MCF 10A (cell line): ENCODE measurements at regions not wholly inside any gene's neighbourhood (a gene's known extent, or its start where the extent isn't known, plus 50 kb on each side); places are given as distances from the start of the nearest gene placed in this dataset.

Source experiments
- BruUV-seq: library from RNA; stranded (reverse); fragments of 400-500 nt; replicated peaks from 2 replicates; lab custom pipeline; 2021; lab: Mats Ljungman, UMichigan
- CTCF ChIA-PET: fragments of 300-600 bp; sonication (Branson Sonifier 250); formaldehyde crosslinking; extraction: SDS; loops from one replicate; lab custom pipeline; 2021; ENCODE audit warnings: antibody characterized with exemption, inconsistent platforms; lab: Yijun Ruan, JAX
- POLR2A ChIA-PET: fragments of 300-600, 350-650 bp; sonication (Branson Sonifier 250); formaldehyde crosslinking; extraction: SDS; loops from one replicate; lab custom pipeline; 2020; ENCODE audit warnings: antibody characterized with exemption, inconsistent platforms; lab: Yijun Ruan, JAX
- DNase-seq: peaks from one replicate; pipeline ENCODE4 v3.0.0-alpha.2; 2018; ENCODE audit not compliant: unreplicated experiment
- H3K27ac Mint-ChIP-seq: one replicate; pipeline ENCODE4 v1.8.0; 2022; ENCODE audit warnings: mild to moderate bottlenecking, low read depth, mixed read lengths; ENCODE audit not compliant: unreplicated experiment
- H3K27me3 Mint-ChIP-seq: one replicate; pipeline ENCODE4 v1.8.0; 2022; ENCODE audit warnings: mixed read lengths; ENCODE audit not compliant: insufficient read depth, unreplicated experiment
- H3K36me3 Mint-ChIP-seq: one replicate; pipeline ENCODE4 v1.8.0; 2022; ENCODE audit warnings: mild to moderate bottlenecking, moderate library complexity, mixed read lengths; ENCODE audit not compliant: insufficient read depth, unreplicated experiment
- H3K4me1 Mint-ChIP-seq: one replicate; pipeline ENCODE4 v1.8.0; 2022; ENCODE audit warnings: mixed read lengths; ENCODE audit not compliant: insufficient read depth, unreplicated experiment
- H3K4me3 Mint-ChIP-seq: one replicate; pipeline ENCODE4 v1.8.0; 2022; ENCODE audit warnings: mild to moderate bottlenecking, moderate library complexity, mixed read lengths; ENCODE audit not compliant: unreplicated experiment
- H3K9me3 Mint-ChIP-seq: one replicate; pipeline ENCODE4 v1.8.0; 2022; ENCODE audit warnings: mixed read lengths; ENCODE audit not compliant: unreplicated experiment
- CTCF ChIP-seq: fragments of 200-600 bp; IDR thresholded peaks from one replicate; pipeline ENCODE4 v1.8.0; 2022; ENCODE audit warnings: antibody characterized with exemption, mild to moderate bottlenecking; ENCODE audit not compliant: unreplicated experiment
- intact Hi-C: fragments of 100-400 bp; cut with micrococcal nuclease; formaldehyde crosslinking; loops from 2 replicates; pipeline ENCODE4 v1.14.1; 2022

DNA sequence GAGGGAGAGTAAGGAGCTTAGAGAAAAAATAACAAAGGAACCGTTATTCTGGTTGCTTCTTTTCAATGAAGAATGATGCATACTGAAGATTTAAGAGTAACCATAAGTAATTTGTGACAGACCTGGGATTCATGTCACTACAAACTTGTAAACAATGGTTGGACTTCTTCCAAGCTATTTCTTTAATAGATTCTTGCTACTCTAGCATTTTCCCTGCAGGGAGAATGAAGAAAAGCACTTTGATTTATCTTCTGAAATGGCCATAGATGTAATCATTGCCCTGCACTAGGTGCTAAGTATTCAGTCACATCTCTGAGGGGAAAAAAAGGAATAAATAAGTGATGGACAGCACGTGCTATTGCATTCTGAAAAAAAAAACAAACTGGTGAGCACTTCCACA, 606.6 kb upstream of the LRRN3 start:
- H3K36me3 Mint-ChIP-seq: no peaks in the 10 kb centered on the region
- peaks cover 10% of the 10 kb centered on the region for H3K9me3 Mint-ChIP-seq
- intact Hi-C loops: no loop called here
- H3K4me1 Mint-ChIP-seq: no peaks in the 10 kb centered on the region
- H3K4me3 Mint-ChIP-seq: no peak overlapping the region
- no peak for DNase-seq
- H3K27ac Mint-ChIP-seq: no peak overlapping the region
- TF ChIP-seq CTCF: no peak
- no peaks in the 10 kb centered on the region for H3K27me3 Mint-ChIP-seq
- BruUV-seq: no TSS peak
- POLR2A ChIA-PET: no interaction called here
- CTCF ChIA-PET: interaction anchor here (0.5 to 0.7 kb wide), 3 partner anchors 16 to 703 kb away, joined by 3 to 9 read pairs (median 3); no protein-coding TSS in a partner anchor

GRCh38 chr7:110486549-110486948, 604.4 kb upstream of the LRRN3 start:
- H3K36me3 Mint-ChIP-seq: no peaks in the 10 kb centered on the region
- no peaks in the 10 kb centered on the region for H3K4me1 Mint-ChIP-seq
- TF ChIP-seq CTCF: no peak
- BruUV-seq: no TSS peak
- no peak overlapping the region for H3K4me3 Mint-ChIP-seq
- POLR2A ChIA-PET: no interaction called here
- no peak for DNase-seq
- no peaks in the 10 kb centered on the region for H3K27me3 Mint-ChIP-seq
- intact Hi-C loops: no loop called here
- H3K9me3 Mint-ChIP-seq: peaks cover 7% of the 10 kb centered on the region
- H3K27ac Mint-ChIP-seq: no peak overlapping the region
- CTCF ChIA-PET: no interaction called here

GRCh38 chr7:110502888-110503465, 588.0 kb upstream of the LRRN3 start:
- H3K9me3 Mint-ChIP-seq: no peaks in the 10 kb centered on the region
- intact Hi-C loops: no loop called here
- peaks cover 12% of the 10 kb centered on the region for H3K4me1 Mint-ChIP-seq
- peak; percentile 26 for DNase-seq
- POLR2A ChIA-PET: no interaction called here
- H3K36me3 Mint-ChIP-seq: peaks cover 5% of the 10 kb centered on the region
- TF ChIP-seq CTCF: no peak
- BruUV-seq: no TSS peak
- H3K4me3 Mint-ChIP-seq: no peak overlapping the region
- H3K27ac Mint-ChIP-seq: peak overlapping the region; percentile 17
- CTCF ChIA-PET: no interaction called here
- no peaks in the 10 kb centered on the region for H3K27me3 Mint-ChIP-seq

- Mint-ChIP-seq H3K4me1 (peaks cover 12% of the 10 kb centered on the region), H3K27ac (no peak overlapping the region), H3K4me3 (no peak overlapping the region), H3K27me3 (no peaks in the 10 kb centered on the region), H3K36me3 (peaks cover 5% of the 10 kb centered on the region), H3K9me3 (no peaks in the 10 kb centered on the region)
- ChIA-PET POLR2A (no interaction called here), CTCF (no interaction called here)
- DNase-seq: no peak
- intact Hi-C loops: no loop called here
- no peak for TF ChIP-seq CTCF
- no TSS peak for BruUV-seq
Observed at GRCh38 chr7:110507369-110507768, 583.6 kb upstream of the LRRN3 start.
